ENCODE measurements at regions not wholly inside any gene's neighbourhood (a gene's known extent, or its start where the extent isn't known, plus 50 kb on each side); places are given as distances from the start of the nearest gene placed in this dataset.

DNA sequence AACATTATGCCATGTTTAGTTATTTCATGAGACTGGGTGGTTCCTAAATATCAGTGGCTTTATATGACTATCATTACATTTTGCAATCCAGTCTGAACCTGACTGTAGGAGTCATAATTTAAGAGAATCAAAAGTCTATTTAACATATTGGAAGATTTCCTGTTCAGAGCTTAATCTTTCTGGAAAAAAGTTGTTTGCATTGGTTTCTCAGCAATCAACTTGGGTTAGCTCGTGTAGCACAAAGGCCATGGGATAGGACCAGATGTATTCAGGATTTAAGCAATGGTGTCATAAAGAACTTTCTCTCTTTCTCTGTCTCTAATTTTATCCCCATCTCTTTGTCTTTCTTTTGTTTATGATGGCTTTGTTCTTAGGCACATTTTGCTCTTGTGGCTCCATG is 296.0 kb upstream of the KCNN2 start:
- TF ChIP-seq, protein P1, sequence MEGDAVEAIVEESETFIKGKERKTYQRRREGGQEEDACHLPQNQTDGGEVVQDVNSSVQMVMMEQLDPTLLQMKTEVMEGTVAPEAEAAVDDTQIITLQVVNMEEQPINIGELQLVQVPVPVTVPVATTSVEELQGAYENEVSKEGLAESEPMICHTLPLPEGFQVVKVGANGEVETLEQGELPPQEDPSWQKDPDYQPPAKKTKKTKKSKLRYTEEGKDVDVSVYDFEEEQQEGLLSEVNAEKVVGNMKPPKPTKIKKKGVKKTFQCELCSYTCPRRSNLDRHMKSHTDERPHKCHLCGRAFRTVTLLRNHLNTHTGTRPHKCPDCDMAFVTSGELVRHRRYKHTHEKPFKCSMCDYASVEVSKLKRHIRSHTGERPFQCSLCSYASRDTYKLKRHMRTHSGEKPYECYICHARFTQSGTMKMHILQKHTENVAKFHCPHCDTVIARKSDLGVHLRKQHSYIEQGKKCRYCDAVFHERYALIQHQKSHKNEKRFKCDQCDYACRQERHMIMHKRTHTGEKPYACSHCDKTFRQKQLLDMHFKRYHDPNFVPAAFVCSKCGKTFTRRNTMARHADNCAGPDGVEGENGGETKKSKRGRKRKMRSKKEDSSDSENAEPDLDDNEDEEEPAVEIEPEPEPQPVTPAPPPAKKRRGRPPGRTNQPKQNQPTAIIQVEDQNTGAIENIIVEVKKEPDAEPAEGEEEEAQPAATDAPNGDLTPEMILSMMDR (IDR thresholded peaks at IDR 0.05 in 4 of 5, conservative IDR thresholded peaks at IDR 0.05 in 1 of 5) = no peak
- no peak for TF ChIP-seq POLR2A (IDR thresholded peaks at IDR 0.05)
- in situ Hi-C loops (cut with MboI; ENCODE audit: low sequenced_read_pairs in 4 of 4) (no loop called here), intact Hi-C loops (cut with DNase I; ENCODE audit: low total_unique reads) (no loop called here)
- Histone ChIP-seq H3K4me1 (no peaks in the 10 kb centered on the region), H3K4me3 (no peak overlapping the region), H3K36me3 (no peaks in the 10 kb centered on the region), H3K27me3 (no peaks in the 10 kb centered on the region), H3K27ac (no peak overlapping the region), H3K9me3 (no peaks in the 10 kb centered on the region)
- DNase-seq = no peak
- no peak for ATAC-seq

DNA sequence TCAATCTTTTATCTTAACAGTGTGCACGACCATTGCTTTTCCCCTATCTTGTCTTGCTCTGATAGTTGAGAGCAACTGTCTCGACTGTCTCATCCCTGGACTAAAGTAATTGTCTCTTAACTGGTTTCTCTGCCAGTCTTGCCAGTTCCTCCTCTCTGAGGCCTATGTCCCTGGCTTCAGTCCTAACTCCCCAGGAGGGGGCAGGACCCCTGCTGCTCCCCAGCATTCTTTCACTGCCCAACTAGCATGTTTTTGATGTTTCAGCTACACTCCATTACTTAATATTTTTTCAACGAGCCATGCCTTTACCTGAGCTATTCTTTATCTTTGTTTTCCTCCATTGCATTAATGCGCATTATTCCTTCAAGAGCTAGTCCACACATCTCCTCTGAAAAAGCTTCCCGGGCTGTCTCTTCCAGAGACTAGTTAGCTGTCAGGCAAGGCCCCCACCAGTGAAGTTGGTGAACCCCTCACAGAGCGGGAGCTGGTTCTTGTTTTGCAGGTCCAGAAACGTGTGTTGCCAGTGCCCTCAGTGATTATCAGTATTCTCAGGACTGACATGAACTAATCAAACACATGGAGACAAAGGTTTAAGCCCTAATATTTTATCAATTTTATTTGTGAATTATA is 291.7 kb upstream of the KCNN2 start:
- in situ Hi-C loops (cut with MboI; ENCODE audit: low sequenced_read_pairs in 4 of 4) = no loop called here
- no peak for ATAC-seq
- TF ChIP-seq POLR2A (IDR thresholded peaks at IDR 0.05) = no peak
- TF ChIP-seq, protein P1 (IDR thresholded peaks at IDR 0.05 in 4 of 5, conservative IDR thresholded peaks at IDR 0.05 in 1 of 5) = no peak

DNA sequence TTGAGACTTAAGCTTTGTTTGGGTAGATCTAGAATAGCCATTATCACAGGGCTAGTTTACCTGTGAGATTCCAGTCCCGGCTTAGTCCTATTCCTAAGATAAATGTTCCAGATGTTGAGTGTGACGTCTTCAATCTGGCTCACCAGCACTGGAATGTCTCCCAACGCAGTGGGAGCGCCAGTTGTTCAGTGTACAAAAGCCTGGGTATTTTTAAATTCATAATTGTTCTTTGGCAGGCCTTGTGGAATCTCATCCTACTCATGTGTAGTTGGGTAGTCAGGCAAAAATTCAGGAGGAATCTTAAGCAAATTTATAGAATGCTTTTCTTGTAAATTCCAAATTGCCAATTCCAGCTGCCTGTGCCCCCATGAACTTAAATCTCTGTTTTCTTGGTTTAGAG is 272.6 kb upstream of the KCNN2 start:
- Histone ChIP-seq H3K27ac (no peak overlapping the region), H3K36me3 (no peaks in the 10 kb centered on the region), H3K4me3 (no peak overlapping the region), H3K4me1 (no peaks in the 10 kb centered on the region), H3K9me3 (no peaks in the 10 kb centered on the region), H3K27me3 (no peaks in the 10 kb centered on the region)
- TF ChIP-seq POLR2A (IDR thresholded peaks at IDR 0.05) = no peak
- intact Hi-C loops (cut with DNase I; ENCODE audit: low total_unique reads) = no loop called here
- ATAC-seq (no peak), DNase-seq (no peak)
- in situ Hi-C loops (cut with MboI; ENCODE audit: low sequenced_read_pairs in 4 of 4) = no loop called here

More for the DNA sequence above, 291.7 kb upstream of the KCNN2 start:
- H3K36me3 ChIP-seq = no peaks in the 10 kb centered on the region
- no peak for DNase-seq
- no peaks in the 10 kb centered on the region for H3K9me3 ChIP-seq
- no peak overlapping the region for H3K4me3 ChIP-seq
- intact Hi-C loops (cut with DNase I; ENCODE audit: low total_unique reads) = no loop called here
- no peaks in the 10 kb centered on the region for H3K27me3 ChIP-seq
- H3K27ac ChIP-seq = no peak overlapping the region
- no peaks in the 10 kb centered on the region for H3K4me1 ChIP-seq

DNA sequence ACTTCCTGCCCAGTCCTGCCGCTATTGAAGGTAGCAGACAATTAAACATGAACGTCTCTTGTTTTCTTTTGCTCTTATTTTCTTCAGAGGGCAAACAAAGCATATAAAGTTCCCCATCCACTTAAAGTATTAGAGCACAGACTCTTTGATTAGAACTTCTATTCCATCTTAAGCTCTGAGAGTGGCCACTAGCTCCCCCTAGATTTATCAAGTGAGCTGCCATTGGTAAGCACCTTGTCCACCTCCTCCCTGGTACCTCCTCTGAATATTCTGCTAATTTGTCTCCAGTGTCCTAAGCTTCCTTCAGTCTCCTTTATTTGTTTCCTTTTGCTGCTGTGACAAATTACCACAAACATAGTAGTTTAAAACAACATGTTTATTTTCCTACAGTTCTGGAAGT is 264.3 kb upstream of the KCNN2 start:
- Histone ChIP-seq H3K27ac (no peak overlapping the region), H3K4me1 (no peaks in the 10 kb centered on the region), H3K9me3 (no peaks in the 10 kb centered on the region), H3K27me3 (no peaks in the 10 kb centered on the region), H3K36me3 (no peaks in the 10 kb centered on the region), H3K4me3 (no peak overlapping the region)
- in situ Hi-C loops (cut with MboI; ENCODE audit: low sequenced_read_pairs in 4 of 4) (no loop called here), intact Hi-C loops (cut with DNase I; ENCODE audit: low total_unique reads) (no loop called here)
- DNase-seq = no peak
- no peak for TF ChIP-seq POLR2A (IDR thresholded peaks at IDR 0.05)
- TF ChIP-seq, protein P1 (IDR thresholded peaks at IDR 0.05 in 4 of 5, conservative IDR thresholded peaks at IDR 0.05 in 1 of 5) = no peak
- no peak for ATAC-seq

DNA sequence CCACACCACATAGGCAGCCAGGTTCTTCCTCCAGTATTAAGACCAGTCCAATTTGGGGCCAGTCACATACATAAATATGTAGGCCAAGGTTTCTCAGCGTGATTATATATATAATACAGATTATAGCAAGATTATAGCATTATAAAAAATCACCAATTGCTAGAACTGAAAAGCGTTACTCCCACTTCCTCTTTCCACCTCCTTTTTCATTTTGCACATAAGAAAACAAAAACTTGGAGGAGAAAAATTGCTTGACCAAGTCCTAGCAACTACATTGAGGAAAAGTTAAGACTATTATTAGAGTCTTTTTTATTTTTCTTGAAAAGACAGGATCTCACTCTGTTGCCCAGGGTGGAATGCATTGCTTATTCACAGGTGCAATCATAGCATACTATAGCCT is 262.7 kb upstream of the KCNN2 start:
- no peak overlapping the region for H3K27ac ChIP-seq
- intact Hi-C loops (cut with DNase I; ENCODE audit: low total_unique reads) = no loop called here
- ATAC-seq = no peak

More for the DNA sequence above, 262.7 kb upstream of the KCNN2 start:
- H3K36me3 ChIP-seq = no peaks in the 10 kb centered on the region
- no peak overlapping the region for H3K4me3 ChIP-seq
- in situ Hi-C loops (cut with MboI; ENCODE audit: low sequenced_read_pairs in 4 of 4) = no loop called here
- H3K4me1 ChIP-seq = no peaks in the 10 kb centered on the region
- no peak for TF ChIP-seq POLR2A (IDR thresholded peaks at IDR 0.05)
- TF ChIP-seq, protein P1 (IDR thresholded peaks at IDR 0.05 in 4 of 5, conservative IDR thresholded peaks at IDR 0.05 in 1 of 5) = no peak
- no peaks in the 10 kb centered on the region for H3K9me3 ChIP-seq
- no peak for DNase-seq
- H3K27me3 ChIP-seq = no peaks in the 10 kb centered on the region
